GM19025 (cell line): ENCODE measurements at regions not wholly inside any gene's neighbourhood (a gene's known extent, or its start where the extent isn't known, plus 50 kb on each side); places are given as distances from the start of the nearest gene placed in this dataset.

Source experiments
- ATAC-seq: cut with Tn5 transposase; IDR thresholded peaks from one replicate; pipeline ENCODE4 v1.9.1; 2021; ENCODE audit warnings: mild to moderate bottlenecking, low read depth, moderate library complexity; ENCODE audit not compliant: unreplicated experiment

- no peak for ATAC-seq
Observed at GRCh38 chr4:123562994-123563750, 166.6 kb downstream of the SPRY1 start.

DNA sequence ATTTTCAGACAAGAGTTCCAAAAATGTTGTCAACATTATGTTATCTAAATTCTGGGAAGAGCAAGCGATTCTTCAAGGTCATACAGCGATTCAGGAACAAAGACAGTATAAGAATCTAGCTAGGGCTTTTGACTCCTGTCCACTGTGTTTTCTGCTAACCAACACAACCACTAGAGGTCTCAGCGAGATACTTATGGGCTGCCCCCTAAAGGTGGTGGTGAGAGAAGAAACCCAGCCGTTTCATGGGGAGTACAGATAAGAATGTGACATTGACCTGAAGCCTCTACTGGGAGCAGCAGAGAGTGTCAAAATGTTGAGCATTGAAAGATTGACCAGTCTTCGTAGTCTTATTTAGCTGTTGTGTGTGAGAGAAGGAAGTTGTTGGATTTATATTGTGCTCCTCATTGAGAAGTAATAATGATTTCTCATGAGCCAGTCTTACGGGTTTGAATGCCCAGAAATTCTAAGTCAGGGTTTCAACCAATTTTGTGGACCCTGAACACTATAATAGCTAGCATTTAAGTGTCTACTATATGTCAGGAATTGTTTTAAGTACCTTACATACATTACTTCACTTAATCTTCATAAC is 168.3 kb downstream of the SPRY1 start:
- peak; percentile 99 for ATAC-seq

GRCh38 chr4:123568936-123569335 is 172.3 kb downstream of the SPRY1 start:
- ATAC-seq = no peak

GRCh38 chr4:123569541-123569940 is 172.9 kb downstream of the SPRY1 start:
- no peak for ATAC-seq

DNA sequence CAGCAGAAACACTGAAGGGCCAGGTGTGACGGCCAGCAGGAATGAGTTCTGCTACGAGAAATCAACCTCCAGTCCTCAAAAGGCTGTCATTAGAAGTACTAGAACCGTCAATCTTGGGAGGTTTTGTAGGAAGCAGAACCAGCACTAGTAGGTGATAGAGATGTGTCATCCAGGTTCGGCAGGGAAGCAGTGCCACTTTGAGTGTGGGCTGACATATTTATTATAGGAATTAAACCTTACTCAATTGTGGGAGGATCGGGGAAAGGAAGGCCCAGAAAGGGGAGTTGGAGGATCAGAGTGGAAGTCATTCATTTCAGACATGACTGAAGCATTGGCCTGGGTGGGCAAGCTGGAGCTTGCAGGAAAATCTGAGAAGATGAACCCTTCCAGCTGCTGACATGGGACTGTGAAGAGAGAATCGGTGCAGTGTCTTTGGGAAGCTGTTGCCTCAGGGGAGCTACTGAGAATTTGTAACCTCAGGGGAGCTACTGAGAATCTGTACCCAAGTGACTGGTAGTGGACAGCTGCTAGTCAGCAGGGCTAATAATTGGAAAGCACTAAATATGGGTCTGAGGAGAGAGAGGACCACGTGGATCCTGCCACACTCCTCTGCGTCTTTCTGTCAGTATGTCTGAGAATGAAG is 177.4 kb downstream of the SPRY1 start:
- ATAC-seq = no peak

GRCh38 chr4:123575291-123575690 is 178.7 kb downstream of the SPRY1 start:
- ATAC-seq = no peak

DNA sequence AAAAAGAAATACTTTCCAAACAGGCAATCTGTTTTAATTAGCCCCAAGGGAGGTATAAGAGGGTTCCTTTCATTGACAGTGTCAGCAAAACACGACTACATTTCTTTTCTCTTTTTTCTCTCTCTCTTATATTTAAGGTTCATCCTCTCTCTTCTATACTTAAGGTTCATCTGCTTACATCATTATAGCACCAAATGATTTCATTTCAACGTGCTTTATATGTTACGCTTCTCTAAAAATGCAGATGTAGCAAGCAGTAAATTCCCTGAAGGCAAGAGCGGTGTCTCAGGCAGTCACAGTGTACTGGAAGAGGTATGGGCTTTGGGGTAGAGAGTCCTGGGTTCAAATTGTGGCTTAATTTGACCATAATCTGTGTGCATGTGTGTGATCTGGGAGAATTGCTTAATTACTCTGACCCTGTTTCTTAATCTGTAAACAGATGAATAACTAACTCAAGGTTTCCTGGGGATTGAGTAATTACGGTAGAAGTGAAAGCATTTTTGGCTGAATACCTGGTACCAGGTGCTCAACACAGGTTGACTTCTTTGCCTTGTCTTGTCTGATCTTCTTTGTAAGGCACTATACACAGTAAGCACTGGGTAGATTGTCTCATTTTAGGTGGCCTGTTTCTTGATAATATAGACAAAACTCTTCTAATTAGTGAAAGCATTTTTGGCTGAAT is 180.8 kb downstream of the SPRY1 start:
- no peak for ATAC-seq

- ATAC-seq = no peak
Observed at GRCh38 chr4:123578276-123579029, 181.9 kb downstream of the SPRY1 start.

DNA sequence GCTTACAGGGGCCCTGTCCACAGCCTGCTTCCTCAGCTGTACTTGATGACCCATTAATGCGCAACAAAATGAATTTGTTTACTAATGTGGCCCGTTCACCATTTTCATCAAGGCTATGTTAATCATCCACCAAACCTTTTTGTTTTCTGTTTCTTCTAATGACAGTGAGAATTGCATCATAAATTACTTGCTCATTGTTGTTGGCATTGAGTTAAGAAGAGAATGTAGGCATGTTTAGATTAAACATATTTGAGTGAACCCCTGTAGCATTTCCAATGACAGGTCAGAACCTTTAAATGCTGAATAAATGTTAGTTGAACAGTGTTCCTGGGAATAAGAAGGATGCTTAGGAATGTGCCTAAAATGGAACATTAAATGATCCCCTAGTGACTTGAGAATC is 183.4 kb downstream of the SPRY1 start:
- no peak for ATAC-seq

DNA sequence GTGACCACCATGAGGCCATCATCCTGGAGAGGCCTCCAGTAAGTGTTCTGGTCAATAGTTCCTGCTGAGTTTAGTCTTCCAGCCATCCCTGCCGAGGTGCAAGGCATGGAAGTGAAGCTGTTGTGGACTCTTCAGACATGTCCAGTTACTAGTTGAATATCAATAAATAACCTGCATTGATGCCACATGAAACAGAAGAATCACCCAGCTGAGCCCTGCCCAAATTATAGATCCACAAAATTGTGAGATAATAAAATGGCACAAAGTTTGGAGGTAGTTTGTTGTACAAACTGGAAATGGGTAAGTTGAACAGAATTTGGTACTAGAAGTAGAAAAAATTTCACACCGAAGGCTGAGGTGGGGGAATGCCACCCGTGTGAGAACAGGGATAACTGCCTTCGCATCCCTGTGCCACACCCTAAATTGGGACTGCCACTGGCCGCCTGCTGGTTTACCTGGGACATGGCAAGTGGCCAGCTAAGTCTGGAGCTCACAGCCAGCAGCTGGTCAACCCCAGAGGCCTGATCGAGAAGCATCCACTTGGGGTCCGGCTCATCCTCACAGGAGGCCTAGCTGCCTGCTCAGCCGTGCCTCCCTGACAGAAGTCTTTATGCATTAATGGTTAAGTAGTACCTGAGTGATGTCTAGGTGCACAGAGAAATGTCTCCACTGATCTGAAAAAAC is 184.5 kb downstream of the SPRY1 start:
- ATAC-seq = no peak

GRCh38 chr4:123581802-123582201 is 185.2 kb downstream of the SPRY1 start:
- ATAC-seq = no peak

GRCh38 chr4:123583043-123583442 is 186.4 kb downstream of the SPRY1 start:
- ATAC-seq = no peak

GRCh38 chr4:123585111-123585510 is 188.5 kb downstream of the SPRY1 start:
- no peak for ATAC-seq

- ATAC-seq = peak; percentile 24
Observed at GRCh38 chr4:123587983-123588494, 191.4 kb downstream of the SPRY1 start.

DNA sequence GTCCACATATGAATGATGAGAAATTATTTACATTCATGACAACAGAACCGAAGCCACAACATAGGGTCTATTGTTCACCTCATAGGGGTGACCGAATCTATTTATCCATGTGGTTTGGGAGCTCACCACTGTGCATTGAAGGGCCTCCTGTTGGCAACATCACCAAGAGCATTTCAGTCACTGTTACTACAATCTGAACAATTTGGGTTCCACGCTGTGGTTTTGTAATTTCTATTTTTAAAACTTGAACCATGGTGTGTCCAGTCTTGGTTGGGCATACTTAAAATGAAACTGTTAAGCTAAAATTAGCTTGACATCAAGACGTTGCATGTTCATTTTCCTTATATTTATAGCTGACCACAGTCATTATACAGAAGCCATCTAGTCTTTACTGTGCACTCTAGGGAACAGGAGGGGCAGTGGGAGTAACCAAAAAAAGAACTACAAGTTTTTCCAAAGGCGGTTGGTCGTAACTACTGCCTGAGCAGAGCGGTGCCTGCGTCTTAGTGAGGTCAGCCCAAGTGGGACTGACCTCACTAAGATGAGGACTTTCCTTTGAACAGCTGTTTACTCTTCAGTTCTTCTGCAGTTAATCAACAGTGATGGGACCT is 192.1 kb downstream of the SPRY1 start:
- peak; percentile 74 for ATAC-seq

DNA sequence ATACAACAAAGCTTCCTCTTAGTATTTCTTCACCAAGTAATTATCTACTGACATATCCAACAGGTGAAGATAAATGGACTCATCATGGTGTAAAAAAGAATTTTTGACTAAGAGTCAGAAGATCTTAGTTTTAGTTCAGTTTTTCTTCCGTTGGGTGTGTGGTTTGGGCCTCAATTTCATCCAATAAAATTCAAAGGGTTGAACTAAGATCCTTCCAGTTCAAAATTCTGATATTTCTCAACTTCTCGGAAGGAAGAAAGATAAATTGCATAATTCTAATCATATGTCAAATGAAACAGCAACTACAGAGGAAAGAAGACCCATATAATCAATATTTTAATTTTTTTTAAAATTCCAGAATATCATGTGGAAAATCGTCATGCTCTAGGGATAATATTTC is 192.7 kb downstream of the SPRY1 start:
- no peak for ATAC-seq

GRCh38 chr4:123591875-123592274 is 195.3 kb downstream of the SPRY1 start:
- no peak for ATAC-seq

GRCh38 chr4:123593655-123594054 is 197.1 kb downstream of the SPRY1 start:
- ATAC-seq = no peak

DNA sequence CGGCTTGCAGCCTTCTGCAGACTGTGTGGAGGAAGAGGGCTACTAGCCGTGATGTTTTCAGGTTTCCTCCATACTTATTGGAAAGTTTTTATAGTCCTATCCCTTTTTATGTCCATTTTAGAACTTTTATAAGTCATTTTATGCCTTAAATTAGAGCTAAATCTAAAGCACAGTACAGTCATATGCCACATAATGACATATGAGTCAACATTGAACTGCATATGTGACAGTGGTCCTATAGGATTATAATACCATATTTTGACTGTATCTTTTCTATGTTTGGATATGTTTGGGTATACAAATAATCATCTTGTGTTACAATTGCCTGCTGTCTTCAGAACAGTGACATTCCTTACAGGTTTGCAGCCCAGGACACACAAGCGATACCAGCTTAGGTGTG is 200.2 kb downstream of the SPRY1 start:
- no peak for ATAC-seq
